ENCODE measurements at regions not wholly inside any gene's neighbourhood (a gene's known extent, or its start where the extent isn't known, plus 50 kb on each side); places are given as distances from the start of the nearest gene placed in this dataset.

DNA sequence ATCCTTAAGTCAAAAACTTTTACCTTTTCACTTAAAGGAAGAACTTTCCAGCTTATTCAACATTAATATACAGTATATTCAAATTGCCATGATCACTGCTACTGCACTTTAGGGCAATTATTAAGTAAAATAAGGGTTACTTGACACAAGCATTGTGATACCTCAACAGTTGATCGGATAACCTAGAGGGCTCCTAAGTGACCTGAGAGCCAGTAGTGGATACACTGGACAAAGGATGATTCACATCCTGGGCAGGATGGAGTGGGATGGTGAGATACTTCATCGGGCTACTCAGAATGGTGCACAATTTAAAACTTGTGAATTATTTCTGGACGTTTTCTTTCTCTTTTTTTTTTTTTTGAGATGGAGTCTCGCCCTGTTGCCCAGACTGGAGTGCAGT is 54.5 kb upstream of the PPM1J start:
- Histone ChIP-seq H3K36me3 (ENCODE audit: control insufficient read depth, insufficient read depth, low read length) (no peaks in the 10 kb centered on the region), H3K27ac (ENCODE audit: insufficient read depth, low read length) (no peak overlapping the region), H3K4me2 (ENCODE audit: extremely low read depth, insufficient read depth, low read length) (no peak overlapping the region), H3K79me2 (ENCODE audit: control insufficient read depth, insufficient read depth, low read length) (no peaks in the 10 kb centered on the region), H3K27me3 (ENCODE audit: control insufficient read depth, insufficient read depth, low read length) (peaks cover 4% of the 10 kb centered on the region), H4K20me1 (ENCODE audit: control insufficient read depth, extremely low read depth, insufficient read depth, low read length) (no peaks in the 10 kb centered on the region), H3K9ac (ENCODE audit: insufficient read depth, low read length) (no peak overlapping the region), H2AFZ (ENCODE audit: low read length) (no peak overlapping the region), H3K9me3 (ENCODE audit: control insufficient read depth, insufficient read depth, low read depth, low read length) (no peaks in the 10 kb centered on the region), H3K4me1 (ENCODE audit: control insufficient read depth, extremely low read depth, insufficient read depth, low read length) (no peaks in the 10 kb centered on the region), H3K4me3 (replicated peaks in 1 of 4; ENCODE audit: control extremely low read depth in 1 of 4, insufficient read depth in 1 of 4, low read depth in 3 of 4, low read length in 4 of 4) (no peak overlapping the region)
- no peak for TF ChIP-seq EZH2 (IDR thresholded peaks at IDR 0.05; ENCODE audit: low read length, missing control alignments)
- TF ChIP-seq, protein P1, sequence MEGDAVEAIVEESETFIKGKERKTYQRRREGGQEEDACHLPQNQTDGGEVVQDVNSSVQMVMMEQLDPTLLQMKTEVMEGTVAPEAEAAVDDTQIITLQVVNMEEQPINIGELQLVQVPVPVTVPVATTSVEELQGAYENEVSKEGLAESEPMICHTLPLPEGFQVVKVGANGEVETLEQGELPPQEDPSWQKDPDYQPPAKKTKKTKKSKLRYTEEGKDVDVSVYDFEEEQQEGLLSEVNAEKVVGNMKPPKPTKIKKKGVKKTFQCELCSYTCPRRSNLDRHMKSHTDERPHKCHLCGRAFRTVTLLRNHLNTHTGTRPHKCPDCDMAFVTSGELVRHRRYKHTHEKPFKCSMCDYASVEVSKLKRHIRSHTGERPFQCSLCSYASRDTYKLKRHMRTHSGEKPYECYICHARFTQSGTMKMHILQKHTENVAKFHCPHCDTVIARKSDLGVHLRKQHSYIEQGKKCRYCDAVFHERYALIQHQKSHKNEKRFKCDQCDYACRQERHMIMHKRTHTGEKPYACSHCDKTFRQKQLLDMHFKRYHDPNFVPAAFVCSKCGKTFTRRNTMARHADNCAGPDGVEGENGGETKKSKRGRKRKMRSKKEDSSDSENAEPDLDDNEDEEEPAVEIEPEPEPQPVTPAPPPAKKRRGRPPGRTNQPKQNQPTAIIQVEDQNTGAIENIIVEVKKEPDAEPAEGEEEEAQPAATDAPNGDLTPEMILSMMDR (conservative IDR thresholded peaks at IDR 0.05 in 1 of 2, IDR thresholded peaks at IDR 0.05 in 1 of 2; ENCODE audit: low read depth in 1 of 2, low read length in 2 of 2) = no peak
- peak in 1 of 2 donors; percentile 29 for DNase-seq (ENCODE audit: low read depth in 2 of 2)

DNA sequence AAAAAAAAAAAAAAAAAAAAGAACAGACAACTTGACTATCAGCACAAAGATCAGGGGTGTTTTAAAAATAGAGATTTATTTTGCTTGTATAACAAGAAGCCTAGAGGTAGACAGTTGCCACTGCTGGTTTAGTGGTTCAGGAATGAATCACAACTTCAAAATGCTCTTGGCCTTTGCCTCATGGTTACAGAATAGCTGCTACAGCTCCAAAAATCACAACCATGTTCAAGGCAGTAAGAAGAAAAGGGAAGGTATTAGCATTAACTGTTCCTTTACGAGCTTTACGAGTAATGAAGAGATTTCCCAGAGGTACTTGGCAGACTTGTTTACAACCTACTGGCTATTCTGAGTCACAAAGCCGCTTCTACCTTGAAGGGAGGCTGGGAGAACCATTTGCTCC is 52.5 kb upstream of the PPM1J start:
- H3K79me2 ChIP-seq (ENCODE audit: control insufficient read depth, insufficient read depth, low read length) = no peaks in the 10 kb centered on the region
- H3K4me1 ChIP-seq (ENCODE audit: control insufficient read depth, extremely low read depth, insufficient read depth, low read length) = no peaks in the 10 kb centered on the region
- peak in 1 of 2 donors; percentile 23 for DNase-seq (ENCODE audit: low read depth in 2 of 2)
- H3K9ac ChIP-seq (ENCODE audit: insufficient read depth, low read length) = no peak overlapping the region
- no peak overlapping the region for H3K4me3 ChIP-seq (replicated peaks in 1 of 4; ENCODE audit: control extremely low read depth in 1 of 4, insufficient read depth in 1 of 4, low read depth in 3 of 4, low read length in 4 of 4)
- no peaks in the 10 kb centered on the region for H3K36me3 ChIP-seq (ENCODE audit: control insufficient read depth, insufficient read depth, low read length)
- H2AFZ ChIP-seq (ENCODE audit: low read length) = no peak overlapping the region
- H4K20me1 ChIP-seq (ENCODE audit: control insufficient read depth, extremely low read depth, insufficient read depth, low read length) = no peaks in the 10 kb centered on the region
- H3K27me3 ChIP-seq (ENCODE audit: control insufficient read depth, insufficient read depth, low read length) = peaks cover 4% of the 10 kb centered on the region
- no peaks in the 10 kb centered on the region for H3K9me3 ChIP-seq (ENCODE audit: control insufficient read depth, insufficient read depth, low read depth, low read length)
- TF ChIP-seq EZH2 (IDR thresholded peaks at IDR 0.05; ENCODE audit: low read length, missing control alignments) = no peak
- TF ChIP-seq, protein P1 (conservative IDR thresholded peaks at IDR 0.05 in 1 of 2, IDR thresholded peaks at IDR 0.05 in 1 of 2; ENCODE audit: low read depth in 1 of 2, low read length in 2 of 2) = no peak
- no peak overlapping the region for H3K4me2 ChIP-seq (ENCODE audit: extremely low read depth, insufficient read depth, low read length)
- H3K27ac ChIP-seq (ENCODE audit: insufficient read depth, low read length) = no peak overlapping the region
